ENCODE measurements at regions not wholly inside any gene's neighbourhood (a gene's known extent, or its start where the extent isn't known, plus 50 kb on each side); places are given as distances from the start of the nearest gene placed in this dataset.

DNA sequence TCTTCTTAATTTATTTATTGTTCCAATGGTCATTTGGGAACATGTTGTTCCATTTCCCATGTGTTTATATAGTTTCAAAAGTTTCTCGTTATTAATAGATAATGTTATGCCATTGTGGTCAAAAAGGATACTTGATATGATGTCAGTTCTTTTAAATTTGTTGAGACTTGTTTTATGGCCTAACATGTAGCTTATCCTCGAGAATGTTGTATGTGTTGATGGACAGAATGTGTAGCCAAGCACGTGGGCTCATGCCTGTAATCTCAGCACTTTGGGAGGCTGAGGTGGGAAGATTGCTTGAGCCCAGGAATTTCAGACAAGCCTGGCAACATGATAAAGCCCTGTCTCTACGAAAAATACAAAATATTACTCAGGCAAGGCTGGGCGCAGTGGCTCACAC lies 168.5 kb upstream of the USP38 start:
- 96% methylated on average over 3 of the region's 5 CpGs for WGBS (ENCODE audit: insufficient coverage)
- H3K4me3 Mint-ChIP-seq, result no peak overlapping the region
- H3K4me1 Mint-ChIP-seq, result peaks cover 15% of the 10 kb centered on the region
- H3K36me3 Mint-ChIP-seq, result no peaks in the 10 kb centered on the region
- Histone ChIP-seq H3K79me2 (ENCODE audit: insufficient read depth, low read length) (no peaks in the 10 kb centered on the region), H3K4me2 (replicated peaks; ENCODE audit: extremely low read depth, low read length, poor library complexity, severe bottlenecking) (no peak overlapping the region), H3K27ac (ENCODE audit: low read depth in 1 of 2, low read length in 2 of 2) (no peak overlapping the region), H3K4me3 (replicated peaks in 1 of 3; ENCODE audit: low read depth in 2 of 3, low read length in 3 of 3) (no peak overlapping the region), H2AFZ (ENCODE audit: insufficient read depth, low read depth, low read length, poor library complexity, severe bottlenecking) (no peak overlapping the region), H3K9me3 (replicated peaks in 1 of 2; ENCODE audit: control insufficient read depth in 1 of 2, insufficient read depth in 1 of 2, low read length in 2 of 2) (peaks cover 0 to 3% of the 10 kb centered on the region in 2 donors), H3K9ac (ENCODE audit: insufficient read depth, low read length, poor library complexity, severe bottlenecking) (no peak overlapping the region), H4K20me1 (ENCODE audit: insufficient read depth, low read length) (no peaks in the 10 kb centered on the region), H3K4me1 (ENCODE audit: control insufficient read depth in 1 of 2, insufficient read depth in 2 of 2, low read length in 2 of 2) (peaks cover 11 to 12% of the 10 kb centered on the region in 2 donors), H3K36me3 (replicated peaks in 1 of 2; ENCODE audit: control insufficient read depth in 1 of 2, insufficient read depth in 2 of 2, low read length in 2 of 2) (no peaks in the 10 kb centered on the region), H3K27me3 (ENCODE audit: control insufficient read depth in 2 of 2, insufficient read depth in 2 of 2, low read length in 2 of 2) (no peaks in the 10 kb centered on the region)
- no peak for DNase-seq
- intact Hi-C loops (cut with micrococcal nuclease), result no loop called here
- H3K27ac Mint-ChIP-seq, result no peak overlapping the region
- H3K27me3 Mint-ChIP-seq (ENCODE audit: low read depth in 3 of 3), result no peaks in the 10 kb centered on the region
- TF ChIP-seq, protein P1, sequence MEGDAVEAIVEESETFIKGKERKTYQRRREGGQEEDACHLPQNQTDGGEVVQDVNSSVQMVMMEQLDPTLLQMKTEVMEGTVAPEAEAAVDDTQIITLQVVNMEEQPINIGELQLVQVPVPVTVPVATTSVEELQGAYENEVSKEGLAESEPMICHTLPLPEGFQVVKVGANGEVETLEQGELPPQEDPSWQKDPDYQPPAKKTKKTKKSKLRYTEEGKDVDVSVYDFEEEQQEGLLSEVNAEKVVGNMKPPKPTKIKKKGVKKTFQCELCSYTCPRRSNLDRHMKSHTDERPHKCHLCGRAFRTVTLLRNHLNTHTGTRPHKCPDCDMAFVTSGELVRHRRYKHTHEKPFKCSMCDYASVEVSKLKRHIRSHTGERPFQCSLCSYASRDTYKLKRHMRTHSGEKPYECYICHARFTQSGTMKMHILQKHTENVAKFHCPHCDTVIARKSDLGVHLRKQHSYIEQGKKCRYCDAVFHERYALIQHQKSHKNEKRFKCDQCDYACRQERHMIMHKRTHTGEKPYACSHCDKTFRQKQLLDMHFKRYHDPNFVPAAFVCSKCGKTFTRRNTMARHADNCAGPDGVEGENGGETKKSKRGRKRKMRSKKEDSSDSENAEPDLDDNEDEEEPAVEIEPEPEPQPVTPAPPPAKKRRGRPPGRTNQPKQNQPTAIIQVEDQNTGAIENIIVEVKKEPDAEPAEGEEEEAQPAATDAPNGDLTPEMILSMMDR (IDR thresholded peaks at IDR 0.05), result no peak
- H3K9me3 Mint-ChIP-seq, result peaks cover 3 to 19% (median 8%) of the 10 kb centered on the region in 7 donors

DNA sequence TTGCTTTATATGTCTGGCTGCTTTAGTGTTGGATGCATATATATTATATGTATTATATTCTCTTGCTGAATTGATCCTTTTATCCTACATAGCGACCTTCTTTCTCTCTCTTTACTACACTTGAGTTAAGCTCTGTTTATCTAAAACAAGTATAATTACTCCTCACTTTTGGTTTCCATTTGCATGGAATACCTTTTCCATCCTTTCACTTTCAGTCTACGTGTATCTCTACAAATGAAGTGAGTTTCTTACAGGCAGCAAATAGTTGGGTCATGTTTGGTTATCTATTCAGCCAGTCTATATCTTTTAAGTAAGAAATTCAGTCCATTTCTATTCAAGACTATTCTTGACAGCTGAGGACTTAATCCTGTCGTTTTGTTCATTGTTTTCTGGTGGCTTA lies 167.5 kb upstream of the USP38 start:
- no peak overlapping the region for H3K4me3 ChIP-seq (replicated peaks in 1 of 3; ENCODE audit: low read depth in 2 of 3, low read length in 3 of 3)
- WGBS (ENCODE audit: insufficient coverage), result no CpG with 5 or more reads among the region's 3 CpGs
- Mint-ChIP-seq H3K4me1 (peaks cover 19% of the 10 kb centered on the region), H3K9me3 (peaks cover 3 to 19% (median 8%) of the 10 kb centered on the region in 7 donors), H3K4me3 (no peak overlapping the region), H3K27ac (no peak overlapping the region), H3K36me3 (no peaks in the 10 kb centered on the region), H3K27me3 (ENCODE audit: low read depth in 3 of 3) (no peaks in the 10 kb centered on the region)
- H3K9ac ChIP-seq (ENCODE audit: insufficient read depth, low read length, poor library complexity, severe bottlenecking), result no peak overlapping the region
- H3K36me3 ChIP-seq (replicated peaks in 1 of 2; ENCODE audit: control insufficient read depth in 1 of 2, insufficient read depth in 2 of 2, low read length in 2 of 2), result no peaks in the 10 kb centered on the region
- intact Hi-C loops (cut with micrococcal nuclease), result no loop called here
- no peak overlapping the region for H2AFZ ChIP-seq (ENCODE audit: insufficient read depth, low read depth, low read length, poor library complexity, severe bottlenecking)
- no peaks in the 10 kb centered on the region for H3K79me2 ChIP-seq (ENCODE audit: insufficient read depth, low read length)
- H4K20me1 ChIP-seq (ENCODE audit: insufficient read depth, low read length), result no peaks in the 10 kb centered on the region
- TF ChIP-seq, protein P1 (IDR thresholded peaks at IDR 0.05), result no peak
- H3K4me1 ChIP-seq (ENCODE audit: control insufficient read depth in 1 of 2, insufficient read depth in 2 of 2, low read length in 2 of 2), result peaks cover 17 to 23% of the 10 kb centered on the region in 2 donors
- H3K9me3 ChIP-seq (replicated peaks in 1 of 2; ENCODE audit: control insufficient read depth in 1 of 2, insufficient read depth in 1 of 2, low read length in 2 of 2), result peaks cover 0 to 3% of the 10 kb centered on the region in 2 donors
- H3K4me2 ChIP-seq (replicated peaks; ENCODE audit: extremely low read depth, low read length, poor library complexity, severe bottlenecking), result no peak overlapping the region
- H3K27me3 ChIP-seq (ENCODE audit: control insufficient read depth in 2 of 2, insufficient read depth in 2 of 2, low read length in 2 of 2), result no peaks in the 10 kb centered on the region
- DNase-seq, result no peak
- H3K27ac ChIP-seq (ENCODE audit: low read depth in 1 of 2, low read length in 2 of 2), result no peak overlapping the region
